NCI-H446 (cell line): ENCODE measurements at regions not wholly inside any gene's neighbourhood (a gene's known extent, or its start where the extent isn't known, plus 50 kb on each side); places are given as distances from the start of the nearest gene placed in this dataset.
"Not testable (repeated sequence)": the region's sequence is repeated elsewhere in the genome, so short reads cannot be mapped to it uniquely, and the experiment has no call there.

Experiments
- DNase-seq, 2 experiments: peaks; one replicate each; lab custom pipeline; 2025; lab: John Stamatoyannopoulos, UW

GRCh38 chr16:85514598-85515318, 98.4 kb upstream of the GSE1 start:
- DNase-seq, result peak; percentile 69 to 86

DNA sequence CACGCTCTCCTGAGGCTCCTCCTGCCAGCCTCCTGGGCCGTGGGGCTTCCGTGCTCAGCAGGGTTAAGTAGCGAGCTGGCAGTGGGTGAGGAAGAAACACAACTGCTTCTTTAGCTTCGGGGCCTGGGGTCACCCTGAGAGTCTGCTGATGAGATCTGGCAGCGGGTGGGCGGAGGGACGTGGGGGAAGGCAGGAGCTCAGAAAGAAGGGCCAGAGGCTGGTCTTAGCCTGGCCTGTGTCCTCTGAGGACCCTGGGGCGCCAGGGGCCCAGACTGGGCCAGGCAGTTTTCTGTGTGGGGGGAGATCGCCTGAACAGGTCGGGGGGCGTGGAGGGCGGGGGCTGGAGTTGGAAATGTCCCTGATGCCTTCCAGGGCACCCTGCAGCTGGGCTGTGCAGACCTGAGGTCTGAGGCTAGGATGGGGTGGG, 97.8 kb upstream of the GSE1 start:
- no peak for DNase-seq

DNA sequence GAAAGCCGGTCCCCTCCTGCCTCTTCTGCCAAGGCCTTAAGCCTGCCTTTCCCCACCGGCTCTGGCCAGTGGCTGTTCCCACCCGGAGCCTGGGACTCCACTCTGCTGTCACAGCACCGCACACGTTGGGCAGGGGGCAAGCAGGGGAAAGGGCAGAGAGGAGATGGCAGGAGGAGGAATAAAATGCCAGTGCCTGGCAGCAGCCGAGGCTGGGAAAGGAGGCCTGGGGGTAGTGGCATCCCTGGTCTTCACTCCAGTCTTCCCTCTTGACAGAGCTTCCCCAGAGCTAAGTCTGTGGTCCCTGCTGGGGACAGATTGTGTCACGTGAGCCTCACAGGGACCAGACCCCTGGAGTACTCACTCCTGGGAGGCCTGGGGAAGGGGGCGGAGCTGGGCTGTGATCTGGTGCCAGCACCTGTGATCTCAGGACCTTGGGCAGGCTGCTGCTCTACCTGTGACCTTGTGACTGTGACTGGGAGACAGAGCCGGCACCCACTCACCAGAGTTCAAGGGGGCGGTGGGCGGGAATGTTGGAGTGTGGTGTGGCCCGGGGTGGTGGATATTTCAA, 97.2 kb upstream of the GSE1 start:
- no peak for DNase-seq

GRCh38 chr16:85517154-85517553, 96.0 kb upstream of the GSE1 start:
- no peak for DNase-seq

DNA sequence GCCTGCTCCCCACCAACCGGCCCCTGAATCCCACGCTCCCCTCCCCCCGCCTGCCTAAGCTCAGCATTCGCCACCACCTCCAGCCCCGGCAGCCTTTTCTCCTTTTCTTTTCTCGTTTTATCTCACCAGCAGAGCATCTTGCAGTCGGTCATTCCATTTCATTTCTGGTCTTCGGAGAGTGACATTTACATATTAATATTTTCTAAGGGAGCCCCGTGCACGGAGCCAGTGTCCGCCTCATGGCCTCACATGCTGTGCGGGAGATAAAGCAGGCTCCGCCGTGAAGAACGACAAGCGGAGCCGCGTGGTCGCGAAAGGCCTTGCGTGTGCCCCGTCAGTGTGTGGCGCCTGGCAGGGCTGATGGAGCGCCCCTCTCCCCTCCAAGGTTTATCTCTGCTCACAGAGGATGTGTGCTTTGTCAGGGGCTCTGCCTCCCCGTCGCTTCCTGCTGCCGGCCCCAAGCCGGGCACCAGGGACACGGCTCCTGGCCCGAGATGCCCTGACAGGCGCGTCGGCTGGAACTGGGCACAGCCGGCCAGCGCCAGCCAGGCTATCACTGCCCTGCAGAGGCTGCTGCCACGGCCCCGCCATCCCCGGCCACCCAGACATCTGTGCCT, 95.5 kb upstream of the GSE1 start:
- DNase-seq, result no peak

DNA sequence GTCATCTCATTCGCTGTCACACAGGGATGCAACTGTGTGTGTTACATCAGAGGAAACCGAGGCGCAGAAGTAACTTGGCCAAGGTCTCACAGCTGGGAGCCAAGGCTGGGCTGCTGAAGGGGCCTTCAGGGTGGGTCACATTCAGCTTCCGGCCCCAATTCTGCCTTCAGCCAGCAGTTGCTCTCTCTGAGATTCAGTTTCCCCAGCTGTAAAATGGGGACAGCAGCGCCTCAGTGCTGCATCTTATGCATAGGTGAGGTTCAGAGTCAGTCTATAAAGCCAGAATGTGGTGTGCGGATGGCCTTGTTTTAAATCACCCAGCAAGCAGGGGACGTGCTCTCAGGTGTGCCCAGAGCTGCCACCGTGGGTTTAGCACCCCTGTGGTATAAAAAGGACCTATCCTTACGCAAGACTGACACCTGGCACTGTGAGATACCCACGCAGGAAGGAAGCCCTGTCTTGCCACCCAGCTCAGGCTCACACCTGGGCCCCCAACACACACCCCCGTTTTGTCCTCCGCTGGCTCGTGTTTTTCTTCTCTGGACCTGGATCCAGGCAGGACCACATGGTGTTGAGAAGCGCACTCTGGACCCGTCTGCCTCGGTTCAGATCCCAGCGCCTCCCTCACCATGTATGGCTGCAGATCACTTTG, 94.6 kb upstream of the GSE1 start:
- no peak for DNase-seq

DNA sequence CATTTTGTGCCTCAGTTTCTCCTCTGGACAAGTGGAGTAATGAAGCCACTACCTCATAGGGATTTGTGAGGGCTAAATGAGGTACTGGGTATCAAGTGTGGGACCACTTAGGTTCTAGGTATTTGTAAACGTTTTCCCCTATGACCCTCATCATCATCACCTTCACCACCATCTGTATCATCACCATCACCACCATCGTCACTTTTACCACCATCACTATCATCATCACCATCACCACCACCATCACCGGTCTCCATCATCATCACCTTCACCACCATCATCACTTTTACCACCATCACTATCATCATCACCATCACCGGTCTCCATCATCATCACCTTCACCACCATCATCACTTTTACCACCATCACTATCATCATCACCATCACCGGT, 94.1 kb upstream of the GSE1 start:
- not testable (repeated sequence) for DNase-seq

DNA sequence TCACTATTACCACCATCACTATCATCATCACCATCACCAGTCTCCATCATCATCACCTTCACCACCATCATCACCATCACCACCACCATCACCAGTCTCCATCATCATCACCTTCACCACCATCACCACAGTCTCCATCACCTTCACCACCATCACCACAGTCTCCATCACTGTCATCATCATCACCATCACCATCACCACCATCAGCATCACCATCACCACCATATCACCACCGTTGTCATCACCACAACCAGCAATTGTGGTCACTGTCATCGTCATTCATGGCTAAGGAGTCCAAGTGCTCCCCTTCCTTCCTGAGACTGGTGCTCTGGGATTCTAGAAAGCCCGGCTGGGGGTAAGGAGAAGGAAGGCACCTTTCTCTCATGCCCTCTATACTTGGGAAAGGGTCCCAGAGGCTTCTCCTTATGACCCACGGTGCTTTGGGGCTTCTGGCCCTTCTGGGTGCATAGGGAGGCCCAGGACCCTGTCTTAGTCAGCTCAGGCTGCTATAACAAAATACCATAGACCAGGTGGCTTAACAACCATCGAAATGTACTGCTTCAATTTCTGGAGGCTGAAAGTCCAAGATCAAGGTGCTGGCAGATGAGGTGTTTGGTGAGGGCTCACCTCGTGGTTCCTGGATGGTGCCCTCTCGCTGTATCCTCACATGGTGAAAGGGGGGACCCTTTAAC, 93.4 kb upstream of the GSE1 start:
- DNase-seq, result no peak

- DNase-seq, result no peak
Measured at GRCh38 chr16:85520853-85521521, 92.1 kb upstream of the GSE1 start.

DNA sequence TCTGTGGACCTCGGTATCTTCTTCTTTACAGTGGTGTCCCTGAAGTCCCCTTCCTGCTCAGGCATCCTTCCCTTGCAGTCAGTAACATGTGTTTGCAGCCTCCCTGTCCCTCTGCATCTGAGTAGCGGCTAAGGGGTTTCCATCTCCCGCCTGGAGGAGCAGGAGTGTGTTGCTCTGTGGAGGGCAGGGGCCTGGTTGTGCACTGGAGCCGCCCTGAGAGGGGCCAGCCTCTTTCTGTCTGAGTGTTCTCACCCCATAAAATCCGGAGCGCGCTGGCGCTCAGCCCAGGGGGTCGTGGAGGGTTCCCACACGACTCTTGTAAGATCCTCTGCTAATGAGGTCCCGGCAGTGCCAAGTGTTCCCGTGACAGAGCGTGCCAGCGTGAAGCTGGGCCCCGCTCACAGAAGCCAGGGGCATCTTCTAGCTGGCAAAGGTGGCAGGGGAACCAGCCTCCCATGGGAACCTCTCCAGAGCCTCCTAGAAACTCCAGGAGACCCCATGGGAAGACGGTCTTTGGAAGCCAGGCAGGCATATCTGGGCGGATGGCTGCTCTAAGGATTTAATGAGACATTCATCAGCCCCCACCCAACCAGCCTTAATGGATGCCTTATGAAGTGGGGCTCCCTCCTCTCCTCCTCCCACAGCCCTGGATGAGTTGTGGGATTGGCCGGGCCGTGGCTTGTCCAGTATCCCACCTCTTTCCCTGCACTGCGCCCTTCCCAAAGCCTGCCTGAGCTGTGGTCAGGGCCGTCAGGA, 91.4 kb upstream of the GSE1 start:
- DNase-seq, result peak in 1 of 2 experiments; percentile 68

DNA sequence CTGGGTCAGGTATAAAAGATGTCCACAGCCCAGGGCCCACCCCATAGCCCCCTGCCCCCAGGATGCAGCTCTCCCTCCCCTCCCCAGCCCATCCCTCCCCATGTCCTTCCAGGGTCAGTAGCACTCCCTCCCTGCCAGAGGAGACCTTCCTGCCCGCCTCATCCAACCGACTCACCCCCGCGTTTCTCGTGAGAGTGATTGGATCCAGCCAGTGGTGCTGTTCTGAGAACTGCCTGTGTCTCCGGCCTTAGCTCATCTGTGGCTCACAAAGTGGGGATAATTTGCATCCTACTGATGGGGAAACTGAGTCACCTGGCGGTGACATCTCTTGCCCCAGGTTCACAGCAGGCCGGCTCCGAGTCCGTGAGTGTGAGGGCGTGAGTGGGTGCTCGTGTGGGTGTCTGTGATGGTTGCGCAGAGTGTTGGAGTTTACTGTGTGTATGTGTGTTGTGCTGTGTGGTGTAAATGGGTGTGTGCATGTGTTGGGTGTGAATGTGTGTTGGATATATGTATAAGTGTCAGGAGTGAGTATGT, 90.7 kb upstream of the GSE1 start:
- DNase-seq, result no peak

- DNase-seq, result peak in 1 of 2 experiments; percentile 81
Measured at GRCh38 chr16:85522842-85523601, 90.1 kb upstream of the GSE1 start.

DNA sequence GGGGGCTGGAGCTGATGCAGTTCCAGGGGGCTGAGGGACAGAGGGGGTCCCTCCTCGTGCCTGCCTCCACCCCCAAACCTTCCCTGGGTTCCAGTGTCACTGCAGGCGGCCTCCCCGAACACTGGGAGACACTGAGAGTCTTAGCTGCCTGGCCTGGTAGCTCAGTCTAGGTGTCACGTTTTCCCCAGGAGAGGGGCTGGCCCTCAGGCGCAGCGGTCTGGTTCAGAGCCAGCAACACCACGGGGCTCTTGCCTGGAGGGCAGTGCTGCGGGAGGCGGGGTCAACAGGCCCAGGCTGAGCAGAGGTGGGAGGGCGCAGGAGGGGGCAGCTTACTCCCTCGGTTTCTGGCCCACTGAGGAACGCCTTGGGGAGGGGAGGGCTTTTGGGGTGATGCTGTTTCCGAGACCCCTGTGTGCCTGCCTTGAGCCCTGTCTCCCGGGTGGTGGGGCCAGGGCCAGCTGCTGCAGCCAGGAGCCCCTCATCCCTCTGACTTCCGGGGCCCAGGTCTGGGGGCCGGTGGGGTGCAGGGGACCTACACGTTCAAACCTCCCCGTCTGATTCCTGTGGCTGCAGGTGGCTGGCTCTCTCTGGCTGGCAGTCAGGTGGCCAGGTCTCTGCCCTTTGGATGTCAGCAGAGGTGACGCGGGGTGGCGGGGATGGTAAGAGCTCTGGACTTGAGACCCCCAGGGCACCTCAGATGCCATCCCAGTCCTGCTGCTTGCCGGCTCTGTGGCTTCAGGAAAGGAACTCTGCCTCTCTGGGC, 89.3 kb upstream of the GSE1 start:
- DNase-seq, result peak in 1 of 2 experiments; percentile 42

- DNase-seq, result no peak
Measured at GRCh38 chr16:85524365-85524629, 88.8 kb upstream of the GSE1 start.

DNA sequence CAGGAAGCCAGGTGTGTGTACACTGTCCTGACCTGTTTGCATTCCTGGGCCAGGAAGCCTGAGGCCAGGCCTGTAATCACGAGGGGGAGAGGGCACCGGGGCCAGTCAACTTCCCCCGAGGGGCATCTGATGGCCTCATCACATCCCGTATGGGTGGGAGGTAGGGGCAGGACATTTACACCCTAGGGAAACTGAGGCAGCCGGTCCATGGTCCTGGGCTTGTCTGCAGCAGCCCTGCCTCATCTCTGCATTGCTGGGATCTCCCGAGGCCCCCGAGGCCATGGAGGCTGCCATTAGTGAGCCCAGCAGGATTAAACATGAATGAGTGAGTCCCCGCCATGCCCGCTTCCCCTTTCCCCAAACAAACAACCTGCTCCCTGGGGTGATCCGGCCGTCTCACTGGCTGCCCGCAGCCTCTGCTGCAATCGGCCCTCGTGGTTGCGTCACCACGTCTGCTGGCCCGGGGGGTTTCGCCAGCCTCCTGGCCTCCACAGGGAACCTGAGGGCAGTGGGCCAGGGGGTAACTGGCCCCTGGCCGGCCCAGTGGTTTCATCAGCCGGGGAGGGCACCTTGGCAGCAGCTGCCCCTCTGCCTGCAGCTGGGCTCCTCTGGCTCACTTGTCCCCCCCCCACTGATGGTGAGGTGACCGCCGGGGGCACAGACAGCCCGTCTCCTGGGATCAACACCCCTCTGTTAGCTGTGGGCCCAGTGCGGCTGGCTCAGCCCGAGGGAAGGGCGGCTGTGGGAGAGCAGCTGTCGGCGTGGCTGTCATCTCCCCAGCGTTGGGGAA, 88.3 kb upstream of the GSE1 start:
- no peak for DNase-seq

GRCh38 chr16:85525420-85526184, 87.5 kb upstream of the GSE1 start:
- DNase-seq, result no peak

- DNase-seq, result no peak
Measured at GRCh38 chr16:85526185-85526974, 86.7 kb upstream of the GSE1 start.
